ENCODE measurements at regions not wholly inside any gene's neighbourhood (a gene's known extent, or its start where the extent isn't known, plus 50 kb on each side); places are given as distances from the start of the nearest gene placed in this dataset.

DNA sequence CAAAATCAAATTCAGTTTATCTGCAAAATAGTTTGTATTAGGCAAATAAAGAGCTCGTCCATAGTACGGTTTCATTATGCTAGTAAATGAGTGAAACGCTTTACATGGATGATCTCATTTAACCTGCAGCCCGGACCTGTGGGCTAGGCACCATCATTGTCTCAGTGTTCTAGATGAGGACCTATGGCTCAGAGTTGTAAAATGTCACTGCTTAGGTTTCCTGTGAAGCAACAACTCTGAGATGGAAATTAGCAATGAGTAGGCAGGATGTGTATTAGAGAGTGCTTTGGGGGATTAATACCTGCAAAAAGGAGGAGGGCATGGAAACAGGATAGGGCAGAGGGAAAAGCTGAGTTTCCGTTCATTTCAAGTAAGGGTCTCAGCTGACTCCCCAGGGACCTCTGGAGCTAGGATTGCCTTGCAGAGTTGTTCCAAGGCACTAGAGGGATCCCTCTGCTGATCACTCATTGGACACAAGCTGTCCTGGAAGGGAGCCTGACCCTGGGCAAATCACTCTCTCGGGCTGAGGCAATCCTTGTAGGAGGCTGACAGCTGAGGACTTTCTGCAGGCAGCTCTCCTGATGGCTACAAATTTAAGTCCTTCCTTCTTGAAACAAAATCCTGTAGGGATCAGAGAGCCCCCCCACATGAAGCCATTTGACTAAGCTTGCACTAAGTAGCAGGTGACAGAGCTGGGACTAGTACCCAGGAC lies 58.8 kb upstream of the SIX2 start:
- Histone ChIP-seq H3K27me3 (ENCODE audit: insufficient read depth, poor library complexity, severe bottlenecking) (no peaks in the 10 kb centered on the region), H3K4me3 (replicated peaks; ENCODE audit: insufficient read depth, low read length) (no peak overlapping the region), H3K27ac (replicated peaks) (no peak overlapping the region)
- no peak for DNase-seq (ENCODE audit: low read depth in 1 of 2, low spot score in 1 of 2)
- no peak for TF ChIP-seq CTCF (IDR thresholded peaks at IDR 0.05; ENCODE audit: insufficient read depth, low read length)
- TF ChIP-seq POLR2AphosphoS5 (IDR thresholded peaks at IDR 0.05; ENCODE audit: low read depth) = no peak
- no peak for TF ChIP-seq SPI1 (IDR thresholded peaks at IDR 0.05; ENCODE audit: borderline replicate concordance, low read depth)
- no peak for TF ChIP-seq REST (IDR thresholded peaks at IDR 0.05; ENCODE audit: insufficient replicate concordance, low read depth)
- no peak for TF ChIP-seq GABPA (IDR thresholded peaks at IDR 0.05; ENCODE audit: low read depth)
